Vagina (tissue), 2 donors: ENCODE measurements at regions not wholly inside any gene's neighbourhood (a gene's known extent, or its start where the extent isn't known, plus 50 kb on each side); places are given as distances from the start of the nearest gene placed in this dataset.

Source experiments
- POLR2A ChIP-seq, 2 donors: fragments of 450-650 bp; IDR thresholded peaks; one replicate each; pipeline ENCODE4 v1.6.1; 2017; ENCODE audit warnings: antibody characterized with exemption in 2 of 2, mild to moderate bottlenecking in 2 of 2, moderate library complexity in 2 of 2
- POLR2AphosphoS5 ChIP-seq, 2 donors: sonication (generic); formaldehyde crosslinking; IDR thresholded peaks; one replicate each; pipeline ENCODE4 v1.9.0; 2017; ENCODE audit warnings: antibody characterized with exemption in 2 of 2, mild to moderate bottlenecking in 2 of 2, low read depth in 1 of 2; ENCODE audit not compliant: insufficient read depth in 1 of 2
- TF ChIP-seq, protein P1 (sequence below), 3 experiments: fragments of 450-650 bp in 2 of 3; fragments of 200-600 bp in 1 of 3; sonication (generic) in 1 of 3; IDR thresholded peaks; one replicate each; pipeline ENCODE4 v1.5.1; 2017 to 2019; ENCODE audit warnings: antibody characterized with exemption in 3 of 3, mild to moderate bottlenecking in 2 of 3, moderate library complexity in 2 of 3

DNA sequence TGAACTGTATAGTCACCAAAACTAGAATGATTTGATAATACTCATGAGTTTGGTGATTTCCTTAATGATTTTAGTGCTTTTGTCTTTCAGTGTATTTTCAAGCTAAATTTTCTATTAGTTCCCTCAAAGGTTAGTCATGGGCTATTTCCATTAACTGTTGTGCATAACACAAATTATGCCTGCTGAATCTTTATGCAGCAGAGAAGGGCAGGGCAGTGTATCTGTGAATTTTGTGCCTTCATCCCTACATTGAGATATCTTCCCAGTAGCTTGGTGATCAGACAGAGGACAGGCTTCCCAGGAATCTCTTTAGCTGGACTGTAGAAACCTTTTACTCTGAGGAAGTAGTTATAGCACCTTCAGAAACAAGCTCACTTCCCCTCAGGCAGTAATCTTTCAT is 1036.9 kb downstream of the EFNA5 start:
- TF ChIP-seq POLR2A (IDR thresholded peaks at IDR 0.05) (no peak), POLR2AphosphoS5 (IDR thresholded peaks at IDR 0.05; ENCODE audit: insufficient read depth in 1 of 2, low read depth in 1 of 2) (no peak)
- TF ChIP-seq, protein P1, sequence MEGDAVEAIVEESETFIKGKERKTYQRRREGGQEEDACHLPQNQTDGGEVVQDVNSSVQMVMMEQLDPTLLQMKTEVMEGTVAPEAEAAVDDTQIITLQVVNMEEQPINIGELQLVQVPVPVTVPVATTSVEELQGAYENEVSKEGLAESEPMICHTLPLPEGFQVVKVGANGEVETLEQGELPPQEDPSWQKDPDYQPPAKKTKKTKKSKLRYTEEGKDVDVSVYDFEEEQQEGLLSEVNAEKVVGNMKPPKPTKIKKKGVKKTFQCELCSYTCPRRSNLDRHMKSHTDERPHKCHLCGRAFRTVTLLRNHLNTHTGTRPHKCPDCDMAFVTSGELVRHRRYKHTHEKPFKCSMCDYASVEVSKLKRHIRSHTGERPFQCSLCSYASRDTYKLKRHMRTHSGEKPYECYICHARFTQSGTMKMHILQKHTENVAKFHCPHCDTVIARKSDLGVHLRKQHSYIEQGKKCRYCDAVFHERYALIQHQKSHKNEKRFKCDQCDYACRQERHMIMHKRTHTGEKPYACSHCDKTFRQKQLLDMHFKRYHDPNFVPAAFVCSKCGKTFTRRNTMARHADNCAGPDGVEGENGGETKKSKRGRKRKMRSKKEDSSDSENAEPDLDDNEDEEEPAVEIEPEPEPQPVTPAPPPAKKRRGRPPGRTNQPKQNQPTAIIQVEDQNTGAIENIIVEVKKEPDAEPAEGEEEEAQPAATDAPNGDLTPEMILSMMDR (IDR thresholded peaks at IDR 0.05), result no peak
